IMR-90 (cell line): ENCODE measurements at regions not wholly inside any gene's neighbourhood (a gene's known extent, or its start where the extent isn't known, plus 50 kb on each side); places are given as distances from the start of the nearest gene placed in this dataset.

Source experiments
- BHLHE40 ChIP-seq: fragments of 150-350 bp; IDR thresholded peaks from 2 replicates; pipeline ENCODE4 v1.6.1; 2016; ENCODE audit warnings: mild to moderate bottlenecking, low read depth, low read length
- CHD1 ChIP-seq: IDR thresholded peaks from 2 replicates; pipeline ENCODE4 v1.6.1; 2012; ENCODE audit warnings: low read depth, low read length, improper control_type of control experiment
- FOS ChIP-seq: fragments of 150-350 bp; IDR thresholded peaks from 2 replicates; pipeline ENCODE4 v1.6.1; 2016; ENCODE audit warnings: low read depth, low read length
- MAFK ChIP-seq: IDR thresholded peaks from 2 replicates; pipeline ENCODE4 v1.6.1; 2012; ENCODE audit warnings: low read depth, low read length, improper control_type of control experiment
- MAZ ChIP-seq: IDR thresholded peaks from 2 replicates; pipeline ENCODE4 v1.6.1; 2012; ENCODE audit warnings: low read depth, mild to moderate bottlenecking, low read length, improper control_type of control experiment, moderate library complexity, borderline replicate concordance
- NFE2L2 ChIP-seq: fragments of 150-350 bp; IDR thresholded peaks from 2 replicates; pipeline ENCODE4 v1.6.1; 2016; ENCODE audit warnings: low read depth, mild to moderate bottlenecking, low read length
- POLR2A ChIP-seq: IDR thresholded peaks from 2 replicates; pipeline ENCODE4 v1.6.1; 2012; ENCODE audit warnings: mild to moderate bottlenecking, low read depth, low read length
- SMC3 ChIP-seq: fragments of 150-350 bp; IDR thresholded peaks from 2 replicates; pipeline ENCODE4 v1.6.1; 2016; ENCODE audit warnings: low read depth, mild to moderate bottlenecking, antibody characterized with exemption, low read length, moderate library complexity
- TF ChIP-seq, protein P1 (sequence below): conservative IDR thresholded peaks from 2 replicates; pipeline ENCODE4 v1.5.1; 2012; ENCODE audit warnings: mild to moderate bottlenecking, low read depth, low read length, improper control_type of control experiment
- TF ChIP-seq, protein P2 (sequence below): fragments of 150-350 bp; IDR thresholded peaks from 2 replicates; pipeline ENCODE4 v1.6.1; 2017; ENCODE audit warnings: mild to moderate bottlenecking, antibody characterized with exemption, low read length, low read depth

DNA sequence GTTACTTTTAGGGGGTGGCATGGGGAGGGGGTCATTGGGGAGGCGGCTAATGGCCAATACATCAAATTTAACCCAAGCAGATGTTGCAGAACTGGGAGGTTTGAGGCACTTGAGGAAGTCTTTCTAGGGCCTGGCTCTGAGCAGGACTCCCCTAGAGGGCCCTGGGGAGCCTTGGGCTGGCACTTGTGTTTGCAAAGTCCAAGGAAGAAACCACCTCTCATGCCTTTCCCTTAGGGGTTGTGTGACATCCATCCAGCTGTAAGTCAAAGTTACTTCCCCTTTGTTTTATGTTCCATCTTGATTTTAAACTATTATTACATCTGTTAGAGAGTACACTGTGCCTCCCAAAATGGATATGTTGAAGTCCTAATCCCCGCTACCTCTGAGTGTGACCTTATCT lies 159.9 kb downstream of the KATNAL1 start:
- TF ChIP-seq POLR2A (no peak), BHLHE40 (no peak), SMC3 (no peak), MAZ (no peak), MAFK (no peak), FOS (no peak), NFE2L2 (no peak), CHD1 (no peak)
- TF ChIP-seq, protein P1, sequence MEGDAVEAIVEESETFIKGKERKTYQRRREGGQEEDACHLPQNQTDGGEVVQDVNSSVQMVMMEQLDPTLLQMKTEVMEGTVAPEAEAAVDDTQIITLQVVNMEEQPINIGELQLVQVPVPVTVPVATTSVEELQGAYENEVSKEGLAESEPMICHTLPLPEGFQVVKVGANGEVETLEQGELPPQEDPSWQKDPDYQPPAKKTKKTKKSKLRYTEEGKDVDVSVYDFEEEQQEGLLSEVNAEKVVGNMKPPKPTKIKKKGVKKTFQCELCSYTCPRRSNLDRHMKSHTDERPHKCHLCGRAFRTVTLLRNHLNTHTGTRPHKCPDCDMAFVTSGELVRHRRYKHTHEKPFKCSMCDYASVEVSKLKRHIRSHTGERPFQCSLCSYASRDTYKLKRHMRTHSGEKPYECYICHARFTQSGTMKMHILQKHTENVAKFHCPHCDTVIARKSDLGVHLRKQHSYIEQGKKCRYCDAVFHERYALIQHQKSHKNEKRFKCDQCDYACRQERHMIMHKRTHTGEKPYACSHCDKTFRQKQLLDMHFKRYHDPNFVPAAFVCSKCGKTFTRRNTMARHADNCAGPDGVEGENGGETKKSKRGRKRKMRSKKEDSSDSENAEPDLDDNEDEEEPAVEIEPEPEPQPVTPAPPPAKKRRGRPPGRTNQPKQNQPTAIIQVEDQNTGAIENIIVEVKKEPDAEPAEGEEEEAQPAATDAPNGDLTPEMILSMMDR: no peak
- TF ChIP-seq, protein P2, sequence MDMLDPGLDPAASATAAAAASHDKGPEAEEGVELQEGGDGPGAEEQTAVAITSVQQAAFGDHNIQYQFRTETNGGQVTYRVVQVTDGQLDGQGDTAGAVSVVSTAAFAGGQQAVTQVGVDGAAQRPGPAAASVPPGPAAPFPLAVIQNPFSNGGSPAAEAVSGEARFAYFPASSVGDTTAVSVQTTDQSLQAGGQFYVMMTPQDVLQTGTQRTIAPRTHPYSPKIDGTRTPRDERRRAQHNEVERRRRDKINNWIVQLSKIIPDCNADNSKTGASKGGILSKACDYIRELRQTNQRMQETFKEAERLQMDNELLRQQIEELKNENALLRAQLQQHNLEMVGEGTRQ: no peak
